Right atrium auricular region (tissue), 2 donors: ENCODE measurements at regions not wholly inside any gene's neighbourhood (a gene's known extent, or its start where the extent isn't known, plus 50 kb on each side); places are given as distances from the start of the nearest gene placed in this dataset.

Source experiments
- DNase-seq: peaks from one replicate; pipeline ENCODE4 v3.0.0-alpha.2; 2019; ENCODE audit warnings: low spot score
- H3K27ac ChIP-seq, 2 donors: fragments of 200-600 bp; sonication (generic); 1 replicate in 1 of 2; 2 replicates in 1 of 2; pipeline ENCODE4 v1.5.1; 2016 to 2019
- H3K27me3 ChIP-seq, 2 donors: fragments of 200-600 bp; sonication (generic); one replicate each; pipeline versions ENCODE4 v1.5.1 to v1.6.0; 2017 to 2019
- H3K36me3 ChIP-seq: fragments of 200-600 bp; sonication (generic); one replicate; pipeline ENCODE4 v1.5.1; 2016
- H3K4me1 ChIP-seq, 2 donors: fragments of 200-600 bp; sonication (generic); one replicate each; pipeline versions ENCODE4 v1.5.1 to v1.6.0; 2017 to 2019
- H3K4me3 ChIP-seq, 2 donors: fragments of 200-600 bp; sonication (generic); 1 replicate in 1 of 2; 2 replicates in 1 of 2; pipeline ENCODE4 v1.5.1; 2017 to 2019; ENCODE audit warnings: mild to moderate bottlenecking in 1 of 2, moderate library complexity in 1 of 2
- H3K9me3 ChIP-seq, 2 donors: fragments of 200-600 bp; sonication (generic); one replicate each; pipeline ENCODE4 v1.5.1; 2019
- TF ChIP-seq, protein P1 (sequence below), 2 donors: fragments of 200-600 bp; sonication (generic); IDR thresholded peaks; one replicate each; pipeline ENCODE4 v1.5.1; 2019; ENCODE audit warnings: antibody characterized with exemption in 2 of 2

DNA sequence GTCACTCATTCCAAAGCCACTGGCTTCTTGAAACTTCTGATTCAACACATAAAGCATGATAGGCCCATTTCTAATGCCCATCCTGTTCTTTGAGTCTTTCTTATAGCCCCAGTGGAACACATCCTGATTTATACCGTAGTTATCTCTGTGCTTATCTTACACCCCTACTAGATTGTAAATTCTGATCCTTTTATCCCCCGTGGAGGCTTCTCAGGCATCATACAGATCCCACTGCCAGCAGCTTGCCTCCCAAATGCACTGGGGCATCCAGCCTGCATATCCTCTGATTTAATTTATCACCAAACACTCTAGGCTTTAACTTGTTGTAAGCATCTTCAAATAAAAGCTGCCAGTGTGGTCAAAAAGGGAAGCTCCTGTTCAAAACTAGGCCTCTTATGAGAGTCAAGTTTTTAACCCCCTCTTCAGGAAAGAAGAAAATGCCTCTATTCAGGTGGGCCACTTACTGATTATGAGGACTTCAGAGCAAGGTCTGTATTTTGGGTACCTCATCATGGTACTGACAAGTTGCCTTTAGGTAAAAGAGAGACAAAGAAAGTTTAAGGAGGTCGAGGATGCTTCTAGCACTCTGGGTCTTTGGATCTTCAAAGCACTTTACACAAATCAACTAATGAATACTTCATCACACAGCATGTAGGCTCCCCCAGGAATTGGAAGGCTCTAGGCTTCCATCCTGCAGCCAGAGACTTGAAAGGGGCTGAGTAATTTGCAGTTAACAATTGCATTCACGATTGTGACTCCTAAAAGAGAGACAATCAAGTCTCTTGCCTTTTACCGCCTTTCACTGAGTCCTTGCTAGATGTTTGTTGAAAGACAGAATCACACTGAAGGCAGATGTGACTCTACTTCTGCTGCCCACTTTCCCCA is 95.8 kb upstream of the LDB2 start:
- H3K9me3 ChIP-seq = no peaks in the 10 kb centered on the region
- no peaks in the 10 kb centered on the region for H3K27me3 ChIP-seq
- DNase-seq = no peak
- H3K4me3 ChIP-seq = no peak overlapping the region
- TF ChIP-seq, protein P1, sequence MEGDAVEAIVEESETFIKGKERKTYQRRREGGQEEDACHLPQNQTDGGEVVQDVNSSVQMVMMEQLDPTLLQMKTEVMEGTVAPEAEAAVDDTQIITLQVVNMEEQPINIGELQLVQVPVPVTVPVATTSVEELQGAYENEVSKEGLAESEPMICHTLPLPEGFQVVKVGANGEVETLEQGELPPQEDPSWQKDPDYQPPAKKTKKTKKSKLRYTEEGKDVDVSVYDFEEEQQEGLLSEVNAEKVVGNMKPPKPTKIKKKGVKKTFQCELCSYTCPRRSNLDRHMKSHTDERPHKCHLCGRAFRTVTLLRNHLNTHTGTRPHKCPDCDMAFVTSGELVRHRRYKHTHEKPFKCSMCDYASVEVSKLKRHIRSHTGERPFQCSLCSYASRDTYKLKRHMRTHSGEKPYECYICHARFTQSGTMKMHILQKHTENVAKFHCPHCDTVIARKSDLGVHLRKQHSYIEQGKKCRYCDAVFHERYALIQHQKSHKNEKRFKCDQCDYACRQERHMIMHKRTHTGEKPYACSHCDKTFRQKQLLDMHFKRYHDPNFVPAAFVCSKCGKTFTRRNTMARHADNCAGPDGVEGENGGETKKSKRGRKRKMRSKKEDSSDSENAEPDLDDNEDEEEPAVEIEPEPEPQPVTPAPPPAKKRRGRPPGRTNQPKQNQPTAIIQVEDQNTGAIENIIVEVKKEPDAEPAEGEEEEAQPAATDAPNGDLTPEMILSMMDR (IDR thresholded peaks at IDR 0.05) = no peak
- H3K4me1 ChIP-seq = no peaks in the 10 kb centered on the region
- H3K36me3 ChIP-seq = no peaks in the 10 kb centered on the region
- no peak overlapping the region for H3K27ac ChIP-seq

DNA sequence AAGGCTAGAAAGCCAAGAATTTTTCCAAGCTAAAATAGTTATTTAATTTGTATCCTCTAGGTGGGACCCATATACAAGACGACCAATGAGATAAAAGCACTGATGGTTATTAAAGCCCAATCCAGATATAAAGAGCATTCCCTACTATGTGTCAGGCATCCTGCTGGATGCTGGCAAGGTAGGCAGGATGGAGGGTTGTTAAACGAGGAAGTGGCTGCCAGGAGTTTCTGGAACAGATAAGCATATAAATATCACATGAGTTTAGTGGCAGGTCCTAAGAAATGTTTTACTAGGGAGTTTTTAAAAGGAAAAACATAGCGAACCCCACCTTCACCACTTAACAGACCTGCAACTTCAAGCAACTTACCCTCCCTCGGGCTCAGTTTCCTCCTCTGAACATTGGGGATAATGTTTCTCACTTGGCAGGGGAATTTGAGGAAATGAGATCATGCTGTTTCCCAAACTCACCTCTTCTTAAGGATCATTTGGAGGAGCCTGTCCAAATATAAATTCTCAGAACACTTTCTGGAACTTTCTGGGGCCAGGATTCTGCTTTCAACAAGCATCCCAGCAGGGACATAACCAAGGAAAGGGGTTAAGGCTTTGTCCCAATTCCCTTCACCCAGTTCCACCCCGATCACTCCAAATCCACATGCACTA is 94.3 kb upstream of the LDB2 start:
- Histone ChIP-seq H3K36me3 (no peaks in the 10 kb centered on the region), H3K9me3 (no peaks in the 10 kb centered on the region), H3K27ac (no peak overlapping the region), H3K4me1 (no peaks in the 10 kb centered on the region), H3K4me3 (no peak overlapping the region), H3K27me3 (no peaks in the 10 kb centered on the region)
- TF ChIP-seq, protein P1 (IDR thresholded peaks at IDR 0.05) = no peak
- no peak for DNase-seq

- Histone ChIP-seq H3K36me3 (no peaks in the 10 kb centered on the region), H3K9me3 (no peaks in the 10 kb centered on the region), H3K27ac (no peak overlapping the region), H3K4me3 (no peak overlapping the region), H3K4me1 (no peaks in the 10 kb centered on the region), H3K27me3 (no peaks in the 10 kb centered on the region)
- DNase-seq = no peak
- TF ChIP-seq, protein P1 (IDR thresholded peaks at IDR 0.05) = no peak
Measured at GRCh38 chr4:16991450-16991849, 93.0 kb upstream of the LDB2 start.

DNA sequence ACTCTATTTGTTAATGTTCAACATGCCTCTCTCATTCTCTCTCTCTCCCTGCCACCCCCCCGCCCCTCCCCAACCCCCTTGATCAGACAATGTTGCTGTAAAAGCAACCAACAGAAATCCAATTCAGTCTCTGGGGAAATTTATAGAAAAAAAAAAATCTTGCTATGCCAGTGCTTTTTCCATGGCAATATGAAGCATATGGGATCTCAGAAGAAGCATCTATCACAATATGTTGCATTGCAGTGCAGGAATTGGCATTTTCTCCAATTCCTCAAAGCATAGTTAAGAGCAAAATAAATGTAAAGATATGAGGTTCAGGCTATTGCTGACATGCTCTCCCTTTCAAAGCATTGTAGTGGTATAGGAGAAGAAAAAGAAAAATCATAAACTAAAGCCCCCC is 90.9 kb upstream of the LDB2 start:
- Histone ChIP-seq H3K36me3 (no peaks in the 10 kb centered on the region), H3K4me3 (no peak overlapping the region), H3K9me3 (no peaks in the 10 kb centered on the region), H3K27me3 (no peaks in the 10 kb centered on the region), H3K4me1 (no peaks in the 10 kb centered on the region), H3K27ac (no peak overlapping the region)
- TF ChIP-seq, protein P1 (IDR thresholded peaks at IDR 0.05) = no peak
- DNase-seq = no peak

- Histone ChIP-seq H3K27me3 (no peaks in the 10 kb centered on the region), H3K27ac (no peak overlapping the region), H3K4me1 (no peaks in the 10 kb centered on the region), H3K9me3 (no peaks in the 10 kb centered on the region), H3K36me3 (no peaks in the 10 kb centered on the region), H3K4me3 (no peak overlapping the region)
- TF ChIP-seq, protein P1 (IDR thresholded peaks at IDR 0.05) = no peak
- no peak for DNase-seq
Measured at GRCh38 chr4:16988814-16989213, 90.4 kb upstream of the LDB2 start.
